ENCODE measurements at regions not wholly inside any gene's neighbourhood (a gene's known extent, or its start where the extent isn't known, plus 50 kb on each side); places are given as distances from the start of the nearest gene placed in this dataset.

GRCh38 chr11:129709801-129710398 lies 105.7 kb upstream of the TMEM45B start:
- H3K27me3 ChIP-seq (ENCODE audit: control insufficient read depth in 2 of 2, insufficient read depth in 2 of 2, low read length in 2 of 2): no peaks in the 10 kb centered on the region
- H3K9me1 ChIP-seq (replicated peaks; ENCODE audit: control insufficient read depth, extremely low read depth, insufficient read depth, low read length): no peaks in the 10 kb centered on the region
- TF ChIP-seq POLR2A (IDR thresholded peaks at IDR 0.05; ENCODE audit: low read depth, low read length) (no peak), MYC (IDR thresholded peaks at IDR 0.05; ENCODE audit: low read depth, low read length) (no peak), GATA2 (IDR thresholded peaks at IDR 0.05; ENCODE audit: insufficient read depth, insufficient read length, low read depth, low read length) (no peak), CTCF (IDR thresholded peaks at IDR 0.05; ENCODE audit: extremely low read depth in 1 of 2, insufficient read depth in 1 of 2, low read depth in 1 of 2, low read length in 2 of 2) (no peak)
- H3K9me3 ChIP-seq (replicated peaks; ENCODE audit: control insufficient read depth, insufficient read depth, low read length): no peaks in the 10 kb centered on the region
- no peak overlapping the region for H3K9ac ChIP-seq (replicated peaks; ENCODE audit: extremely low read depth, insufficient read depth, low read length)
- no peaks in the 10 kb centered on the region for H3K36me3 ChIP-seq (ENCODE audit: control insufficient read depth in 2 of 2, extremely low read depth in 1 of 2, insufficient read depth in 2 of 2, low read length in 2 of 2)
- no peak overlapping the region for H3K27ac ChIP-seq (ENCODE audit: insufficient read depth, low read depth, low read length)
- ChIA-PET POLR2A (no interaction called here), CTCF (no interaction called here)
- no peak overlapping the region for H3K4me2 ChIP-seq (ENCODE audit: insufficient read depth, low read length)
- intact Hi-C loops (cut with micrococcal nuclease) (no loop called here), dilution Hi-C loops (cut with MboI; ENCODE audit: extremely low pct_ligation_motif_present, low sequenced_read_pairs) (no loop called here)
- DNase-seq (ENCODE audit: low read depth, low spot score) (no peak), FAIRE-seq (no peak)
- H3K4me3 ChIP-seq (replicated peaks in 1 of 3; ENCODE audit: insufficient read depth in 1 of 3, low read depth in 1 of 3, low read length in 3 of 3): no peak overlapping the region
- no peak overlapping the region for H2AFZ ChIP-seq (ENCODE audit: low read depth, low read length)
- H4K20me1 ChIP-seq (replicated peaks; ENCODE audit: control insufficient read depth, extremely low read depth, insufficient read depth, low read length): no peaks in the 10 kb centered on the region
- H3K4me1 ChIP-seq (ENCODE audit: control insufficient read depth, extremely low read depth, insufficient read depth, low read length): no peaks in the 10 kb centered on the region
- H3K79me2 ChIP-seq (ENCODE audit: control insufficient read depth, insufficient read depth, low read length): no peaks in the 10 kb centered on the region
- no TSS peak for BruUV-seq (replicated peaks)

GRCh38 chr11:129710423-129710822 lies 105.2 kb upstream of the TMEM45B start:
- H4K20me1 ChIP-seq (replicated peaks; ENCODE audit: control insufficient read depth, extremely low read depth, insufficient read depth, low read length): no peaks in the 10 kb centered on the region
- no peak overlapping the region for H3K4me2 ChIP-seq (ENCODE audit: insufficient read depth, low read length)
- CTCF ChIA-PET: no interaction called here
- no TSS peak for BruUV-seq (replicated peaks)
- H2AFZ ChIP-seq (ENCODE audit: low read depth, low read length): no peak overlapping the region
- FAIRE-seq (no peak), DNase-seq (ENCODE audit: low read depth, low spot score) (no peak)
- POLR2A ChIA-PET: no interaction called here
- no peak for TF ChIP-seq CTCF (IDR thresholded peaks at IDR 0.05; ENCODE audit: extremely low read depth in 1 of 2, insufficient read depth in 1 of 2, low read depth in 1 of 2, low read length in 2 of 2)
- no peak for TF ChIP-seq POLR2A (IDR thresholded peaks at IDR 0.05; ENCODE audit: low read depth, low read length)
- no peak for TF ChIP-seq FOS (IDR thresholded peaks at IDR 0.05; ENCODE audit: borderline replicate concordance, insufficient read depth, low read length)
- TF ChIP-seq MYC (IDR thresholded peaks at IDR 0.05; ENCODE audit: low read depth, low read length): no peak
- no peak for TF ChIP-seq EZH2 (IDR thresholded peaks at IDR 0.05; ENCODE audit: borderline replicate concordance, low read depth, low read length, severe bottlenecking)
- no peak for TF ChIP-seq MAX (IDR thresholded peaks at IDR 0.05; ENCODE audit: insufficient read depth, insufficient read length)
- H3K4me3 ChIP-seq (replicated peaks in 1 of 3; ENCODE audit: insufficient read depth in 1 of 3, low read depth in 1 of 3, low read length in 3 of 3): no peak overlapping the region
- no peaks in the 10 kb centered on the region for H3K27me3 ChIP-seq (ENCODE audit: control insufficient read depth in 2 of 2, insufficient read depth in 2 of 2, low read length in 2 of 2)
- intact Hi-C loops (cut with micrococcal nuclease) (no loop called here), dilution Hi-C loops (cut with MboI; ENCODE audit: extremely low pct_ligation_motif_present, low sequenced_read_pairs) (no loop called here)
- no peak overlapping the region for H3K27ac ChIP-seq (ENCODE audit: insufficient read depth, low read depth, low read length)
- no peaks in the 10 kb centered on the region for H3K9me3 ChIP-seq (replicated peaks; ENCODE audit: control insufficient read depth, insufficient read depth, low read length)
- no peaks in the 10 kb centered on the region for H3K9me1 ChIP-seq (replicated peaks; ENCODE audit: control insufficient read depth, extremely low read depth, insufficient read depth, low read length)
- no peak overlapping the region for H3K9ac ChIP-seq (replicated peaks; ENCODE audit: extremely low read depth, insufficient read depth, low read length)
- no peaks in the 10 kb centered on the region for H3K4me1 ChIP-seq (ENCODE audit: control insufficient read depth, extremely low read depth, insufficient read depth, low read length)
- no peaks in the 10 kb centered on the region for H3K79me2 ChIP-seq (ENCODE audit: control insufficient read depth, insufficient read depth, low read length)
- H3K36me3 ChIP-seq (ENCODE audit: control insufficient read depth in 2 of 2, extremely low read depth in 1 of 2, insufficient read depth in 2 of 2, low read length in 2 of 2): no peaks in the 10 kb centered on the region

Measured in endothelial cell of umbilical vein (primary cell).